ENCODE measurements at regions not wholly inside any gene's neighbourhood (a gene's known extent, or its start where the extent isn't known, plus 50 kb on each side); places are given as distances from the start of the nearest gene placed in this dataset.

- CTCF ChIA-PET: interaction anchor here (0.7 to 1.4 kb wide), 3 partner anchors 42 to 160 kb away, joined by 3 read pairs; no protein-coding TSS in a partner anchor
These were observed 393.4 kb downstream of the MID1IP1 start for GRCh38 chrX:39194673-39195072.

DNA sequence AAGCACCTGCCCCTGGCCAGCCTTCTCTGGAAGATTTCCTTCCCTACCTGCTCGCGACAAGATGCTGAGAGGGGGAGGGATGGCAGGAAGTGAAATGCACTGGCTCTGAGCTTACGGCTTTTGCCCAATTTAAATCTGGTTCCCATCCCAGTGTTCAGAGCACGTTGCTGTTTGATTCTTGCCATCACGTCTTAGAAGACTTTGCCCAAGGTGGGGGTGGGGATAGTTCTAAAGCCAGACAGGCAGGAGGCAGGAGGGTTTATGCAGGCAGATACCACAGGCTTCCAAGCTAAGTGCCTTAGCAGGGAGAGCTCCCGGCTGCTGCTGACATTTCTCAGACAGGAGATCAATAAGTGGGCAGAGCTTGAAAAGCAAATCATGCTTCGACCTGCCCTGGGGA, 393.9 kb downstream of the MID1IP1 start:
- POLR2A ChIA-PET: no interaction called here
- Histone ChIP-seq H3K36me3 (ENCODE audit: control insufficient read depth in 2 of 2, insufficient read depth in 1 of 2, low read length in 2 of 2) (no peaks in the 10 kb centered on the region), H3K9me3 (ENCODE audit: control insufficient read depth, insufficient read depth, low read depth, low read length) (no peaks in the 10 kb centered on the region), H3K27ac (ENCODE audit: extremely low read depth, low read depth, low read length) (peak overlapping the region; percentile 10; the same call in 1 of the 2 replicates), H3K4me1 (ENCODE audit: control insufficient read depth, insufficient read depth, low read length) (peaks cover 4% of the 10 kb centered on the region), H3K4me3 (ENCODE audit: low read depth, low read length) (no peak overlapping the region)
- CTCF ChIA-PET: interaction anchor here (0.6 to 1.4 kb wide), 3 partner anchors 43 to 160 kb away, joined by 3 read pairs; no protein-coding TSS in a partner anchor
- TF ChIP-seq ZNF660 (tag by site-specific recombination; IDR thresholded peaks at IDR 0.05): no peak
- no peak for TF ChIP-seq ZFP41 (tag by site-specific recombination; IDR thresholded peaks at IDR 0.05; ENCODE audit: borderline replicate concordance)
- no peak for TF ChIP-seq ZNF501 (tag by site-specific recombination; IDR thresholded peaks at IDR 0.05)
- no peak for TF ChIP-seq SCRT1 (tag by site-specific recombination; IDR thresholded peaks at IDR 0.05; ENCODE audit: borderline replicate concordance)
- TF ChIP-seq ZNF626 (tag by site-specific recombination; IDR thresholded peaks at IDR 0.05): no peak
- TF ChIP-seq ZNF558 (tag by site-specific recombination; IDR thresholded peaks at IDR 0.05): no peak
- no peak for TF ChIP-seq ZNF146 (tag by site-specific recombination; IDR thresholded peaks at IDR 0.05)
- no peak for TF ChIP-seq ZSCAN5A (tag by site-specific recombination; IDR thresholded peaks at IDR 0.05)
- TF ChIP-seq ZNF175 (tag by site-specific recombination; IDR thresholded peaks at IDR 0.05): no peak
- TF ChIP-seq, protein P1, sequence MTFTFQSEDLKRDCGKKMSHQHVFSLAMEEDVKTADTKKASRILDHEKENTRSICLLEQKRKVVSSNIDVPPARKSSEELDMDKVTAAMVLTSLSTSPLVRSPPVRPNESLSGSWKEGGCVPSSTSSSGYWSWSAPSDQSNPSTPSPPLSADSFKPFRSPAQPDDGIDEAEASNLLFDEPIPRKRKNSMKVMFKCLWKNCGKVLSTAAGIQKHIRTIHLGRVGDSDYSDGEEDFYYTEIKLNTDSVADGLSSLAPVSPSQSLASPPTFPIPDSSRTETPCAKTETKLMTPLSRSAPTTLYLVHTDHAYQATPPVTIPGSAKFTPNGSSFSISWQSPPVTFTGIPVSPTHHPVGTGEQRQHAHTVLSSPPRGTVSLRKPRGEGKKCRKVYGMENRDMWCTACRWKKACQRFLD (tag by site-specific recombination; IDR thresholded peaks at IDR 0.05): no peak
- TF ChIP-seq ZSCAN30 (tag by site-specific recombination; IDR thresholded peaks at IDR 0.05): no peak

More at GRCh38 chrX:39194673-39195072, 393.4 kb downstream of the MID1IP1 start:
- TF ChIP-seq MZF1 (tag by site-specific recombination; IDR thresholded peaks at IDR 0.05; ENCODE audit: borderline replicate concordance) (no peak), EGR2 (tag by site-specific recombination; IDR thresholded peaks at IDR 0.05; ENCODE audit: low read depth) (no peak), ZNF175 (tag by site-specific recombination; IDR thresholded peaks at IDR 0.05) (no peak), GLIS2 (tag by site-specific recombination; IDR thresholded peaks at IDR 0.05) (no peak), MEIS1 (CRISPR knock-in tag; IDR thresholded peaks at IDR 0.05; ENCODE audit: borderline replicate concordance) (no peak), ZNF140 (tag by site-specific recombination; IDR thresholded peaks at IDR 0.05) (no peak), ZNF843 (tag by site-specific recombination; IDR thresholded peaks at IDR 0.05) (no peak), ZNF692 (tag by site-specific recombination; IDR thresholded peaks at IDR 0.05) (no peak), KLF17 (tag by site-specific recombination; IDR thresholded peaks at IDR 0.05) (no peak), ZNF394 (tag by site-specific recombination; IDR thresholded peaks at IDR 0.05; ENCODE audit: borderline replicate concordance) (no peak), ZNF302 (tag by site-specific recombination; IDR thresholded peaks at IDR 0.05; ENCODE audit: low read depth) (no peak), OVOL3 (tag by site-specific recombination; IDR thresholded peaks at IDR 0.05) (no peak), ZNF37A (tag by site-specific recombination; IDR thresholded peaks at IDR 0.05) (no peak)
- TF ChIP-seq, protein P2, sequence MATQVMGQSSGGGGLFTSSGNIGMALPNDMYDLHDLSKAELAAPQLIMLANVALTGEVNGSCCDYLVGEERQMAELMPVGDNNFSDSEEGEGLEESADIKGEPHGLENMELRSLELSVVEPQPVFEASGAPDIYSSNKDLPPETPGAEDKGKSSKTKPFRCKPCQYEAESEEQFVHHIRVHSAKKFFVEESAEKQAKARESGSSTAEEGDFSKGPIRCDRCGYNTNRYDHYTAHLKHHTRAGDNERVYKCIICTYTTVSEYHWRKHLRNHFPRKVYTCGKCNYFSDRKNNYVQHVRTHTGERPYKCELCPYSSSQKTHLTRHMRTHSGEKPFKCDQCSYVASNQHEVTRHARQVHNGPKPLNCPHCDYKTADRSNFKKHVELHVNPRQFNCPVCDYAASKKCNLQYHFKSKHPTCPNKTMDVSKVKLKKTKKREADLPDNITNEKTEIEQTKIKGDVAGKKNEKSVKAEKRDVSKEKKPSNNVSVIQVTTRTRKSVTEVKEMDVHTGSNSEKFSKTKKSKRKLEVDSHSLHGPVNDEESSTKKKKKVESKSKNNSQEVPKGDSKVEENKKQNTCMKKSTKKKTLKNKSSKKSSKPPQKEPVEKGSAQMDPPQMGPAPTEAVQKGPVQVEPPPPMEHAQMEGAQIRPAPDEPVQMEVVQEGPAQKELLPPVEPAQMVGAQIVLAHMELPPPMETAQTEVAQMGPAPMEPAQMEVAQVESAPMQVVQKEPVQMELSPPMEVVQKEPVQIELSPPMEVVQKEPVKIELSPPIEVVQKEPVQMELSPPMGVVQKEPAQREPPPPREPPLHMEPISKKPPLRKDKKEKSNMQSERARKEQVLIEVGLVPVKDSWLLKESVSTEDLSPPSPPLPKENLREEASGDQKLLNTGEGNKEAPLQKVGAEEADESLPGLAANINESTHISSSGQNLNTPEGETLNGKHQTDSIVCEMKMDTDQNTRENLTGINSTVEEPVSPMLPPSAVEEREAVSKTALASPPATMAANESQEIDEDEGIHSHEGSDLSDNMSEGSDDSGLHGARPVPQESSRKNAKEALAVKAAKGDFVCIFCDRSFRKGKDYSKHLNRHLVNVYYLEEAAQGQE (tag by site-specific recombination; IDR thresholded peaks at IDR 0.05): no peak
- Histone ChIP-seq H3K36me3 (ENCODE audit: control insufficient read depth in 2 of 2, insufficient read depth in 1 of 2, low read length in 2 of 2) (no peaks in the 10 kb centered on the region), H3K27ac (ENCODE audit: extremely low read depth, low read depth, low read length) (peak overlapping the region; percentile 10; the same call in 1 of the 2 replicates), H3K9me3 (ENCODE audit: control insufficient read depth, insufficient read depth, low read depth, low read length) (no peaks in the 10 kb centered on the region), H3K4me1 (ENCODE audit: control insufficient read depth, insufficient read depth, low read length) (peaks cover 4% of the 10 kb centered on the region), H3K4me3 (ENCODE audit: low read depth, low read length) (no peak overlapping the region)
- POLR2A ChIA-PET: no interaction called here

All from HEK293 (cell line).